Omental fat pad (tissue), 3 donors: ENCODE measurements at regions not wholly inside any gene's neighbourhood (a gene's known extent, or its start where the extent isn't known, plus 50 kb on each side); places are given as distances from the start of the nearest gene placed in this dataset.

Experiments used
- ATAC-seq: fragments of 150-250 bp; one replicate; pipeline ENCODE4 v1.9.1; 2016; ENCODE audit warnings: mild to moderate bottlenecking, moderate library complexity; ENCODE audit not compliant: low FRiP score
- DNase-seq: peaks from one replicate; pipeline ENCODE4 v3.0.0-alpha.2; 2019; ENCODE audit warnings: low spot score
- TF ChIP-seq, protein P1 (sequence below), 3 donors: fragments of 450-650 bp; IDR thresholded peaks; one replicate each; pipeline ENCODE4 v1.5.1; 2016 to 2017; ENCODE audit warnings: antibody characterized with exemption in 3 of 3, mild to moderate bottlenecking in 3 of 3, moderate library complexity in 2 of 3

DNA sequence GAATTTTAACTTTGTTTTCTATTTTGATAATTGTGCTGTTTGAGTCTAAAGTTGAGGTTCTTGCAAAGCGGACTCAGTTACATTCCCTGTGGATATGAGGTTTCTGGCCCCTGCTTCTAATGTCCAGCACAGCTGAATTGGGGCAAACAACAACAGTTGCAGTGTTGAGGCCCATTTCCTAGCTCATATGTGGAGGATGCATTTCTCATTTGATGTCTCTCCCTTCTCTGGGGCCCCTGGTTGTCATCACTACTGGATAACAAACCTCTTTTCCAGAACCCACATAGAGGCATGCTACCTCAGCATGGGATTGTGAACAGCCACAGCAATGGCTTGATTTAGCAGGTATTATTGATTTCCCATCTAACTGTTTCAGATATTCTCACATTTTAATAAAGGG is 208.2 kb upstream of the VSTM2A start:
- TF ChIP-seq, protein P1, sequence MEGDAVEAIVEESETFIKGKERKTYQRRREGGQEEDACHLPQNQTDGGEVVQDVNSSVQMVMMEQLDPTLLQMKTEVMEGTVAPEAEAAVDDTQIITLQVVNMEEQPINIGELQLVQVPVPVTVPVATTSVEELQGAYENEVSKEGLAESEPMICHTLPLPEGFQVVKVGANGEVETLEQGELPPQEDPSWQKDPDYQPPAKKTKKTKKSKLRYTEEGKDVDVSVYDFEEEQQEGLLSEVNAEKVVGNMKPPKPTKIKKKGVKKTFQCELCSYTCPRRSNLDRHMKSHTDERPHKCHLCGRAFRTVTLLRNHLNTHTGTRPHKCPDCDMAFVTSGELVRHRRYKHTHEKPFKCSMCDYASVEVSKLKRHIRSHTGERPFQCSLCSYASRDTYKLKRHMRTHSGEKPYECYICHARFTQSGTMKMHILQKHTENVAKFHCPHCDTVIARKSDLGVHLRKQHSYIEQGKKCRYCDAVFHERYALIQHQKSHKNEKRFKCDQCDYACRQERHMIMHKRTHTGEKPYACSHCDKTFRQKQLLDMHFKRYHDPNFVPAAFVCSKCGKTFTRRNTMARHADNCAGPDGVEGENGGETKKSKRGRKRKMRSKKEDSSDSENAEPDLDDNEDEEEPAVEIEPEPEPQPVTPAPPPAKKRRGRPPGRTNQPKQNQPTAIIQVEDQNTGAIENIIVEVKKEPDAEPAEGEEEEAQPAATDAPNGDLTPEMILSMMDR (IDR thresholded peaks at IDR 0.05) = no peak
- no peak for DNase-seq
- ATAC-seq = no peak

DNA sequence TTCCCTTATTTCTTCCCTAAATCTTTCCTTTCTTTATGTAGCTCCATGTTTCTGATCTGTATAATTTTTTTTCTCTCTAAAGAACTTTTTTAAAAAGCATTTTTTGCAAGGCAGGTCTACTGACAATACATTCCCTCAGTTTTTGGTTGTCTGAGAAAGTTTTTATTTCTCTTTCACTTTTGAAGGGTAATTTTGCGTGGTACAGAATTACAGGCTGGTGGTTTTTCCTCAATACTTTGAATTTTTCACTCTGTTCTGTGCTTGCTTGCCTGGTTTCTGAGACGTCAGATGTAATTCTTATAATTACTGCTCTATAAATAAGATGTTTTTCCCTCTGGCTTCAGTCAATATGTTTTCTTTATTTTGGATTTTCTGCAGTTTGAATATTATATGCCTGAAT is 205.4 kb upstream of the VSTM2A start:
- DNase-seq = no peak
- TF ChIP-seq, protein P1 (IDR thresholded peaks at IDR 0.05) = no peak
- ATAC-seq = no peak

DNA sequence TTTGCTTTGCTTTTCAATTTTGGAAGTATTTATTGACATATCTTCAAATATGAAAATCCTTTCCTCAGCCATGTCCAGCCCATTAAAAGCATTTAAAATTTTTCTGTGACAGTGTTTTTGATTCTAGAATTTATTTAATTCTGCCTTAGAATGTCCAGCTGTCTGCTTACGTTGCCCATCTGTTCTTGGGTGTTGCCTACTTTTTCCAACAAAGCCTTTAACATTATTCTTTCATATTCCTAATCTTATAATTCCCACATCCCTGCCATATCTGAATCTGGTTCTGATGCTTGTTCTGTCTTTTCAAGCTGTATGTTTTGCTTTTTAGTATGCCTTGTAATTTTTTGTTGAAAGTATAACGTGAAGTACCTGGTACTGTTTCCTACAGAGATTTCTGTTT is 204.7 kb upstream of the VSTM2A start:
- no peak for DNase-seq
- TF ChIP-seq, protein P1 (IDR thresholded peaks at IDR 0.05) = no peak
- ATAC-seq = no peak

DNA sequence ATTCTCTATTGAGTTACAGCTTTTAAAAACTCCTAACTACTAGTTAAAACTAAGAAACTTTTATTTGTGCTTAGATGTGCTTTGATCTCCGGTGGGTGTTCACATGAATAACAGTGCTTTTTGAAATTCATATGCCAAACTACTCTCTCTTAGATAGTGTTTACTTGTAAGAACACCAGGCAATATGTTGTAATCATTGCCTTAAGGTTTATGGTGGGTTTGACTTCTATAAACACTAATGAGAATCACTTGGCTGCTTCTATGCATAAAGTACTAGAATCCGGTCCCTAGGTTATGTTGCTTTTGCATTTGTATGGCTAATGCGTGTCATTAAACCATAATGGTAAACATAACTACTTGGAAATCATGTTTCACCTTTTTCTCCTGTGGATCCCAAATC is 203.9 kb upstream of the VSTM2A start:
- ATAC-seq = no peak
- no peak for DNase-seq
- TF ChIP-seq, protein P1 (IDR thresholded peaks at IDR 0.05) = no peak

DNA sequence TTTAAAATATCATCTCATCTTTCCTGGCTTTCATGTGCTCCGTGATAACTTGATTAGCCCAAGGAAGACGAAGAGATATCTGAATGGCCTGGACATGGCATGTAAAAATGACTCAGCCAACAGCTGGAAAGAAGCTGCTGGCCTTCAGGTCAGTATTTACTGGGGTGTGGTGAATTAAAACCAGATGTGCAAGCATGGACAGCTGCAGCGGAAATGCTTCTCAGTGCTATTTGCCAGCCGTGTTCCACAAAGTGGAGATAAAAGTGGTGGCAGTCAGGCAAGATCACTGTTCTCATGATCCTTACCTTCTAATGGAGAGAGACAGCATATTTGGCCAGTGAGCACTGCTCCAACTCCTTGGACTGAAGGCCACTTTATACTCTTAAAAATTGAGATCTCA is 203.1 kb upstream of the VSTM2A start:
- TF ChIP-seq, protein P1 (IDR thresholded peaks at IDR 0.05) = no peak
- DNase-seq = no peak
- no peak for ATAC-seq

DNA sequence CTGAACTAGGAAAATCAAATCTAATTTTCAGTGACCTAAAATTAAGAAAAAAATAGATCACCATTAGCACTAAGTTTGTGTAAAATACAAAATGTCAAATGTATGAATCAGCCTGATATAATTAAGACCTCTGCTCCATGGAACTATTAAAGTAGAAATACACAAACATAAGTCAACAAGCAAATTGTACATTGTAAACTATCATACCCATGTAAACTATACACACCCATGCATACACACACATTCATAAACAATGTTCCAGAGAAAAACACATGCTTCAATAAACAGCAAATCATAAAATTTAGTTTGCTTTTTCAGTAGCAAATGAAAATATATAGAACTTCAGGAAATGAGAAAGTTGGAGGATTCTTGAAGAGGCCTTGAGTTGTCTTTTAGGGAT is 199.7 kb upstream of the VSTM2A start:
- ATAC-seq (no peak), DNase-seq (no peak)
- TF ChIP-seq, protein P1 (IDR thresholded peaks at IDR 0.05) = no peak

DNA sequence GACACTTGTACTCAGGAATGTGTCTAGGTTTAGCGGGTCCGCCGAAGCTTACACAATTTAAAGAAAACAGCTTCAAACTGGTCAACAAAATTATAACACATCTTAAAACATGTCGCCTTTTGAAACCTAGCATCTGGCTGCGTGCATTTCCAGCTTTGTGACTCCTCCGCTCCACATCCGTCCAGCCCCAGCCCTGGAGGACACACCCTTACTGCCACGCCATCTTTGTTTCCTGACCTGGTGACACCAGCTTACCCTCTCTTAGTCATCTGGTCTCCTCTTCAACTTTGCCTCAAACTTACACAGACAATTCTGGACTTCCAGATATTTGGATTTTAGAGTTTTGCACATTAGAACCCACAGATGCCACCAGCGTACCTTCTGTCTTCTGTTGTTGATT is 198.7 kb upstream of the VSTM2A start:
- DNase-seq (no peak), ATAC-seq (no peak)
- TF ChIP-seq, protein P1 (IDR thresholded peaks at IDR 0.05) = no peak
